B cell (primary cell): ENCODE measurements at regions not wholly inside any gene's neighbourhood (a gene's known extent, or its start where the extent isn't known, plus 50 kb on each side); places are given as distances from the start of the nearest gene placed in this dataset.

Experiments used
- CTCF ChIP-seq: fragments of 200-600 bp; IDR thresholded peaks from one replicate; pipeline ENCODE4 v1.8.0; 2022; ENCODE audit warnings: antibody characterized with exemption, mild to moderate bottlenecking
- EZH2 ChIP-seq: IDR thresholded peaks from 2 replicates; pipeline ENCODE4 v1.6.1; 2012; ENCODE audit warnings: borderline replicate concordance, low read depth, mild to moderate bottlenecking, moderate library complexity, low read length; ENCODE audit not compliant: insufficient read depth, poor library complexity, severe bottlenecking

GRCh38 chr20:48238326-48238725, 453.0 kb upstream of the SULF2 start:
- TF ChIP-seq EZH2: no peak
- no peak for TF ChIP-seq CTCF
